GM23338 (cell line): ENCODE measurements at regions not wholly inside any gene's neighbourhood (a gene's known extent, or its start where the extent isn't known, plus 50 kb on each side); places are given as distances from the start of the nearest gene placed in this dataset.

Experiments
- EZH2 ChIP-seq: fragments of 200-600 bp; sonication (generic); IDR thresholded peaks from one replicate; pipeline ENCODE4 v1.8.0; 2017; ENCODE audit warnings: antibody characterized with exemption, mild to moderate bottlenecking, low read depth; ENCODE audit not compliant: unreplicated experiment
- EZH2phosphoT487 ChIP-seq: fragments of 200-600 bp; sonication (generic); IDR thresholded peaks from one replicate; pipeline ENCODE4 v1.8.1; 2018; ENCODE audit warnings: antibody characterized with exemption; ENCODE audit not compliant: unreplicated experiment
- POLR2AphosphoS5 ChIP-seq: IDR thresholded peaks from 2 replicates; pipeline ENCODE4 v1.6.1; 2016; ENCODE audit warnings: antibody characterized with exemption, low read depth
- ZNF331 ChIP-seq: fragments of 250-450 bp; sonication (Bioruptor Pico); IDR thresholded peaks from 2 replicates; pipeline ENCODE4 v1.5.0; 2020; ENCODE audit warnings: low read depth, mild to moderate bottlenecking, moderate library complexity
- TF ChIP-seq, protein P1 (sequence below), 2 experiments: fragments of 200-600 bp in 1 of 2; sonication (generic) in 1 of 2; conservative IDR thresholded peaks; 2 replicates each; pipeline versions ENCODE4 v1.5.1 to v1.6.1; 2016 to 2017; ENCODE audit warnings: antibody characterized with exemption in 2 of 2, low read depth in 2 of 2, mild to moderate bottlenecking in 2 of 2, moderate library complexity in 1 of 2
- TF ChIP-seq, protein P2 (sequence below): IDR thresholded peaks from one replicate; pipeline ENCODE4 v1.6.1; 2018; ENCODE audit warnings: antibody characterized with exemption; ENCODE audit not compliant: unreplicated experiment

DNA sequence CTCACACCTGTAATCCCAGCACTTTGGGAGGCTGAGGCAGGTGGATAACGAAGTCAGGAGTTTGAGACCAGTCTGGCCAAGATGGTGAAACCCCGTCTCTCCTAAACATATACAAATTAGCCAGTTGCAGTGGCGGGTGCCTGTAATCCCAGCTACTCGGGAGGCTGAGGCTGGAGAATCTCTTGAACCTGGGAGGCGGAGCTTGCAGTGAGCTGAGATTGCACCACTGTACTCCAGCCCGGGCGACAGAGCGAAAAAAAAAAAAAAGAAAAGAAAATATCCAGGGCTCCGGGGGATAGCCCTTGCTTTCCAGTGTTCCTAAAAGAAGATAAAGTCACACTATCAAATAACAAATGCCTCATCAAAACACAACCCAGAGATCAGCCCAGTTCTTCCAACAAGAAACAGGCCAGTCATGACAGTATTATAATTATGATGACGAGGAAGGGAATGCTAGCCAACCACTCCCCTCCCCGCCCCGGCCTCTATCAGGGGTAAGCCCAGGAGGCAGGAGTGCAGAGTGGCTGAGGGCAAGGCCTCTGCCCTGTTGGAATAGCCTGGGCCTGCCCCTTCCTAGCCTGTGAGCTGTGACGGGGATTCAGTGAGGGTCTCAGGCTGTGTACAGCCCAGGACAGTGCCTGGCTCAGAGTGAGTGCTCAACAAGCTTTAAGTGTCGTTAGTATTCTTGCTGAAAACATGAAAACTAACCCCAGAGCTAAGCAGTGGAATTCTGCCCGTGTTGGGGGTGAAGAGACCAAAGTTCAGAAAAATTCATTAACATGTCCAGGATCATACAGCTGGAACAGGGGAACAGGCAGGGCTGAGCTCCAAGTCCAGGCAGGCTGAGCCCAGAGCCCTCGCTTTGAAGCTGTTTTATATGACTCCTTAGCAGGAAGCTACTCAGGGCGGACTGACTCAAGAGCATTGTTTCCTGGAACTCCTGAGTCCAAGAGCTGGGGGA lies 54.3 kb downstream of the FAM241B start:
- TF ChIP-seq, protein P1, sequence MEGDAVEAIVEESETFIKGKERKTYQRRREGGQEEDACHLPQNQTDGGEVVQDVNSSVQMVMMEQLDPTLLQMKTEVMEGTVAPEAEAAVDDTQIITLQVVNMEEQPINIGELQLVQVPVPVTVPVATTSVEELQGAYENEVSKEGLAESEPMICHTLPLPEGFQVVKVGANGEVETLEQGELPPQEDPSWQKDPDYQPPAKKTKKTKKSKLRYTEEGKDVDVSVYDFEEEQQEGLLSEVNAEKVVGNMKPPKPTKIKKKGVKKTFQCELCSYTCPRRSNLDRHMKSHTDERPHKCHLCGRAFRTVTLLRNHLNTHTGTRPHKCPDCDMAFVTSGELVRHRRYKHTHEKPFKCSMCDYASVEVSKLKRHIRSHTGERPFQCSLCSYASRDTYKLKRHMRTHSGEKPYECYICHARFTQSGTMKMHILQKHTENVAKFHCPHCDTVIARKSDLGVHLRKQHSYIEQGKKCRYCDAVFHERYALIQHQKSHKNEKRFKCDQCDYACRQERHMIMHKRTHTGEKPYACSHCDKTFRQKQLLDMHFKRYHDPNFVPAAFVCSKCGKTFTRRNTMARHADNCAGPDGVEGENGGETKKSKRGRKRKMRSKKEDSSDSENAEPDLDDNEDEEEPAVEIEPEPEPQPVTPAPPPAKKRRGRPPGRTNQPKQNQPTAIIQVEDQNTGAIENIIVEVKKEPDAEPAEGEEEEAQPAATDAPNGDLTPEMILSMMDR (conservative IDR thresholded peaks at IDR 0.05; ENCODE audit: low read depth in 2 of 2), result no peak
- TF ChIP-seq EZH2 (no peak), POLR2AphosphoS5 (no peak), EZH2phosphoT487 (no peak), ZNF331 (CRISPR knock-in tag) (no peak)
- TF ChIP-seq, protein P2, sequence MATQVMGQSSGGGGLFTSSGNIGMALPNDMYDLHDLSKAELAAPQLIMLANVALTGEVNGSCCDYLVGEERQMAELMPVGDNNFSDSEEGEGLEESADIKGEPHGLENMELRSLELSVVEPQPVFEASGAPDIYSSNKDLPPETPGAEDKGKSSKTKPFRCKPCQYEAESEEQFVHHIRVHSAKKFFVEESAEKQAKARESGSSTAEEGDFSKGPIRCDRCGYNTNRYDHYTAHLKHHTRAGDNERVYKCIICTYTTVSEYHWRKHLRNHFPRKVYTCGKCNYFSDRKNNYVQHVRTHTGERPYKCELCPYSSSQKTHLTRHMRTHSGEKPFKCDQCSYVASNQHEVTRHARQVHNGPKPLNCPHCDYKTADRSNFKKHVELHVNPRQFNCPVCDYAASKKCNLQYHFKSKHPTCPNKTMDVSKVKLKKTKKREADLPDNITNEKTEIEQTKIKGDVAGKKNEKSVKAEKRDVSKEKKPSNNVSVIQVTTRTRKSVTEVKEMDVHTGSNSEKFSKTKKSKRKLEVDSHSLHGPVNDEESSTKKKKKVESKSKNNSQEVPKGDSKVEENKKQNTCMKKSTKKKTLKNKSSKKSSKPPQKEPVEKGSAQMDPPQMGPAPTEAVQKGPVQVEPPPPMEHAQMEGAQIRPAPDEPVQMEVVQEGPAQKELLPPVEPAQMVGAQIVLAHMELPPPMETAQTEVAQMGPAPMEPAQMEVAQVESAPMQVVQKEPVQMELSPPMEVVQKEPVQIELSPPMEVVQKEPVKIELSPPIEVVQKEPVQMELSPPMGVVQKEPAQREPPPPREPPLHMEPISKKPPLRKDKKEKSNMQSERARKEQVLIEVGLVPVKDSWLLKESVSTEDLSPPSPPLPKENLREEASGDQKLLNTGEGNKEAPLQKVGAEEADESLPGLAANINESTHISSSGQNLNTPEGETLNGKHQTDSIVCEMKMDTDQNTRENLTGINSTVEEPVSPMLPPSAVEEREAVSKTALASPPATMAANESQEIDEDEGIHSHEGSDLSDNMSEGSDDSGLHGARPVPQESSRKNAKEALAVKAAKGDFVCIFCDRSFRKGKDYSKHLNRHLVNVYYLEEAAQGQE, result no peak
